Neural cell (in vitro differentiated cells): ENCODE measurements at regions not wholly inside any gene's neighbourhood (a gene's known extent, or its start where the extent isn't known, plus 50 kb on each side); places are given as distances from the start of the nearest gene placed in this dataset.

Source experiments
- H2AFZ ChIP-seq: fragments of 200-600, 300-800 bp; sonication (generic), shearing (Covaris generic); 2 replicates; pipeline ENCODE4 v1.6.0; 2014; ENCODE audit warnings: low read depth, mild to moderate bottlenecking, antibody characterized with exemption, low read length, moderate library complexity
- H3F3A ChIP-seq: fragments of 200-600 bp; shearing (Covaris generic); 2 replicates; pipeline ENCODE4 v1.6.1; 2016; ENCODE audit warnings: mild to moderate bottlenecking, moderate library complexity, mixed read lengths, antibody characterized with exemption, low read length; ENCODE audit not compliant: insufficient read depth, poor library complexity, severe bottlenecking
- H3K27ac ChIP-seq: fragments of 200-600, 300-800 bp; sonication (generic), shearing (Covaris generic); 2 replicates; pipeline ENCODE4 v1.5.1; 2014; ENCODE audit warnings: mild to moderate bottlenecking, low read length, moderate library complexity
- H3K27me3 ChIP-seq: fragments of 300-800, 200-600 bp; sonication (generic), shearing (Covaris generic); 2 replicates; pipeline ENCODE4 v1.6.0; 2014; ENCODE audit warnings: mild to moderate bottlenecking, low read depth, low read length, moderate library complexity; ENCODE audit not compliant: insufficient read depth
- H3K36me3 ChIP-seq: fragments of 300-800, 200-600 bp; sonication (generic), shearing (Covaris generic); 2 replicates; pipeline ENCODE4 v1.5.1; 2014; ENCODE audit warnings: mild to moderate bottlenecking, antibody characterized with exemption, low read length, moderate library complexity; ENCODE audit not compliant: insufficient read depth
- H3K4me2 ChIP-seq: fragments of 300-800, 200-600 bp; sonication (generic), shearing (Covaris generic); 2 replicates; pipeline ENCODE4 v1.6.0; 2014; ENCODE audit warnings: mild to moderate bottlenecking, low read length
- H3K4me3 ChIP-seq: fragments of 300-800, 200-600 bp; sonication (generic), shearing (Covaris generic); 2 replicates; pipeline ENCODE4 v1.5.1; 2014; ENCODE audit warnings: mild to moderate bottlenecking, low read length, moderate library complexity
- H3K79me2 ChIP-seq: fragments of 200-600 bp; shearing (Covaris generic); replicated peaks from 2 replicates; pipeline ENCODE4 v1.6.0; 2014; ENCODE audit warnings: mild to moderate bottlenecking, low read length, moderate library complexity; ENCODE audit not compliant: insufficient read depth
- H3K9ac ChIP-seq: fragments of 300-800, 200-600 bp; sonication (generic), shearing (Covaris generic); 2 replicates; pipeline ENCODE4 v1.6.1; 2016; ENCODE audit warnings: mild to moderate bottlenecking, low read length, mixed read lengths
- H3K9me2 ChIP-seq: fragments of 200-600 bp; shearing (Covaris generic); 2 replicates; pipeline ENCODE4 v1.6.1; 2016; ENCODE audit warnings: mild to moderate bottlenecking, low read length, mixed read lengths; ENCODE audit not compliant: insufficient read depth
- H3K9me3 ChIP-seq: fragments of 200-600, 300-800 bp; sonication (generic), shearing (Covaris generic); 2 replicates; pipeline ENCODE4 v1.6.1; 2016; ENCODE audit warnings: mild to moderate bottlenecking, mixed run types, low read length, moderate library complexity, mixed read lengths
- H4K20me1 ChIP-seq: fragments of 200-600 bp; shearing (Covaris generic); 2 replicates; pipeline ENCODE4 v1.6.1; 2016; ENCODE audit warnings: mild to moderate bottlenecking, mixed run types; ENCODE audit not compliant: insufficient read depth
- CTCF ChIP-seq: fragments of 450-650 bp; IDR thresholded peaks from 2 replicates; pipeline ENCODE4 v1.5.1; 2014; ENCODE audit warnings: antibody characterized with exemption, mild to moderate bottlenecking, moderate library complexity; ENCODE audit not compliant: poor library complexity, severe bottlenecking
- EP300 ChIP-seq: fragments of 450-650 bp; conservative IDR thresholded peaks from 2 replicates; pipeline ENCODE4 v1.6.1; 2014; ENCODE audit warnings: antibody characterized with exemption, mild to moderate bottlenecking, moderate library complexity; ENCODE audit not compliant: poor library complexity, severe bottlenecking
- EZH2 ChIP-seq: fragments of 200-600, 300-800 bp; shearing (Covaris generic), sonication (generic); IDR thresholded peaks from 2 replicates; pipeline ENCODE4 v1.6.1; 2014; ENCODE audit warnings: antibody characterized with exemption, low read length, borderline replicate concordance, mild to moderate bottlenecking; ENCODE audit not compliant: insufficient read depth, poor library complexity, severe bottlenecking
- MXI1 ChIP-seq: fragments of 450-650 bp; conservative IDR thresholded peaks from 2 replicates; pipeline ENCODE4 v1.6.1; 2014; ENCODE audit warnings: antibody characterized with exemption, mild to moderate bottlenecking; ENCODE audit not compliant: poor library complexity, severe bottlenecking
- POLR2AphosphoS5 ChIP-seq: IDR thresholded peaks from 2 replicates; pipeline ENCODE4 v1.6.1; 2012
- RAD21 ChIP-seq: fragments of 450-650 bp; conservative IDR thresholded peaks from 2 replicates; pipeline ENCODE4 v1.6.1; 2014; ENCODE audit warnings: antibody characterized with exemption, mild to moderate bottlenecking, moderate library complexity
- REST ChIP-seq: IDR thresholded peaks from 2 replicates; pipeline ENCODE4 v1.6.1; 2012; ENCODE audit warnings: borderline replicate concordance
- SMC3 ChIP-seq: fragments of 450-650 bp; conservative IDR thresholded peaks from 2 replicates; pipeline ENCODE4 v1.6.1; 2014; ENCODE audit warnings: antibody characterized with exemption, mild to moderate bottlenecking, moderate library complexity; ENCODE audit not compliant: poor library complexity
- TAF1 ChIP-seq: IDR thresholded peaks from 2 replicates; pipeline ENCODE4 v1.6.1; 2012; ENCODE audit warnings: low read depth

DNA sequence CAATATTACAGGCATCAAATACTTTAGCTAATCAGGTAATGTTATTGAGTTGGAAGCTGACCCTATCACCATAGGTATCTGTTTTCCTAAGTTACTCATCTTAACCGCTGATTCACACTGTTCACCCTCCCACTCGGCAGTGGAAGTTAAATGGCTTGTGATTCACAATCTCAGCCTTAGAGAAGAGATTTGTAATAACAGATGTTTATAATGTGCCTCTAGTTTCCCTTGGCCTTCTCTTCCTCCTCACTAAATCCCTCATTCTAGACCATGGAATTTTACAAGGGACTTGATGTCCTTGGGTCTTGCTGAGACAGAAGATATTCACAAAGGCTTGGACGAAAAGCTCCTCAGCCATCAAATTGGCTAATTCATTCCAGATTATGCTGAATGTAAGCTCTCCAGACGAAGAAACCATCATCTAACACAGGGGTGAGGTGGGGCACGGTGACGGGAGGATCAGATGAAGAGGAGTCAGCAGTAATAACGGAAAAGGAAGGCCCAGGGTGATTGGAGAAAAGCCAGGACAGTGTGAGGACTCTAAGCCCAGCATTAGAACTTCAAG is 931.7 kb downstream of the MCTP2 start:
- TF ChIP-seq MXI1 (no peak), SMC3 (no peak), RAD21 (no peak), CTCF (no peak), REST (no peak), EP300 (no peak), POLR2AphosphoS5 (no peak), EZH2 (no peak), TAF1 (no peak)
- Histone ChIP-seq H3K36me3 (no peaks in the 10 kb centered on the region), H4K20me1 (no peaks in the 10 kb centered on the region), H3K9me3 (no peaks in the 10 kb centered on the region), H3K4me2 (no peak overlapping the region), H3K9ac (no peak overlapping the region), H3K9me2 (no peaks in the 10 kb centered on the region), H3K79me2 (no peaks in the 10 kb centered on the region), H2AFZ (no peak overlapping the region), H3K27ac (no peak overlapping the region), H3F3A (no peaks in the 10 kb centered on the region), H3K4me3 (no peak overlapping the region), H3K27me3 (no peaks in the 10 kb centered on the region)

DNA sequence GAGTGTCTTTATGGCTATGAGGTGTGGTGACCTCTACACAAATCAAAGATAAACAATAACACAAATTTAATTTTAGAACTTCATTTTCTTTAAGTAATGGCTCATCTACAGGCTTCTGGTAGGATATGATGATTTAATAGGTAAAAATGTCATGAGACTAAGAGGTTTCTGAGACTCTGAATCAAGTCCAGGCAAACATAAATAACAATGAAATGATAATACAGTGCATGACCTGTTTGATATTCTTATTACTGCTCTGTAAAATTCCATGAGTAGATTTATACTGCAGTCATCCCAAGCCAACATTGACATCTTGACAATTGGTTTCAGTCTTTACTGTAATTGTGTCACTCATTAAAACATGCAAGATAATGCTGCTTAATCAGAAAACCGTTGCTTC is 936.8 kb downstream of the MCTP2 start:
- no peak overlapping the region for H2AFZ ChIP-seq
- H3K9ac ChIP-seq = no peak overlapping the region
- no peak overlapping the region for H3K4me2 ChIP-seq
- no peaks in the 10 kb centered on the region for H3K79me2 ChIP-seq
- no peak overlapping the region for H3K27ac ChIP-seq
- H3K27me3 ChIP-seq = no peaks in the 10 kb centered on the region
- H3F3A ChIP-seq = no peaks in the 10 kb centered on the region
- no peaks in the 10 kb centered on the region for H4K20me1 ChIP-seq
- H3K4me3 ChIP-seq = no peak overlapping the region
- no peaks in the 10 kb centered on the region for H3K9me3 ChIP-seq
- TF ChIP-seq EZH2 (no peak), TAF1 (no peak), SMC3 (no peak), MXI1 (no peak)
- no peaks in the 10 kb centered on the region for H3K36me3 ChIP-seq
- H3K9me2 ChIP-seq = no peaks in the 10 kb centered on the region
